T-helper 1 cell (primary cell): ENCODE measurements at regions not wholly inside any gene's neighbourhood (a gene's known extent, or its start where the extent isn't known, plus 50 kb on each side); places are given as distances from the start of the nearest gene placed in this dataset.
"Not testable (repeated sequence)": the region's sequence is repeated elsewhere in the genome, so short reads cannot be mapped to it uniquely, and the experiment has no call there.

Experiments
- DNase-seq, 5 donors: peaks; one replicate each; pipeline ENCODE4 v3.0.0-alpha.2; 2012 to 2020

DNA sequence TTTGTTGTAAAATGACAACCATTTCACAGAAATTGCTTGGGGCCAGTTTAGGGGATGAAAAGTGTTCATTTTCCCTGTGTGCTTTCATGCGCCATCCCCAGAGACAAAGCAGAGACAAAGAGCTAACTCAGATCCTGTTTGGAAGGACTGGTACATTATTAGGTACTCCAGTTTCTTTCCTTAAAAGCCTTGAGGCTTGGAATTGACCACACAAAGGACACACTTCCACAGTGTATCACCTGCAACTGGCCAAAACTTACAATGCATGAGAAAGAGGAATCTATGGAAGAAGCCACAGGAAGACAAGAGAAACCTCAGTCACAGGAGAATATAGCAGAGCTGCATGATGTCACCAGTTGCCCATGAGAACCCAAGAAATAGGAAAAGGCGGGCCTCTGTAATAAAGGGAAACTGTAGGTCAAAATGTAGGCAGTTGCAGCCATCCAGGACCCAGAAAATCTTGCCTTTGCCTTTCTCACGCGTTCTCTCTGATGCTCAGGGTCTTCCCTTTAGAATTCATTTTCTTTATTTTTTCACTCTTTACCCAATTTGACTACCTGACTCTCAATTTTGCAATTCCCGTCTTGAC, 339.0 kb downstream of the RMST start:
- no peak for DNase-seq

DNA sequence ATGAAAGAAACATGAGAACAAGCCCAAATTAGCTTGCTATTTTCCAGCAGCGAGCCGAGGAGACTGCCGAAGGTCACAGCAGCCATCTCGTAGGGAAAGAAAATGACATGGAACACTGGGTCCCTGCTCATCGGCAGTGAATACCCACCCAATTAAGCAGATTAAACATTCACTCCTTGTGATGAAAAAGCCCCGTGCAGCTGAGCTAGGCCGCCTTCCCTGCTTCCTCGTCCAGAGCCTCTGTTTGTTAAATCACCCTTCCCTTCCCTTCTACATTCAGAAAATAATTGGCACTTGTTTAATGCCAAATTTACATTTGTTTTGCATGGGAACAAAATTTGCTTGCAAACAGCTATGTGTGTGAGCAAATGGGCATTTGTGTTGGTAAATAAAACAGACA, 342.5 kb downstream of the RMST start:
- no peak for DNase-seq

DNA sequence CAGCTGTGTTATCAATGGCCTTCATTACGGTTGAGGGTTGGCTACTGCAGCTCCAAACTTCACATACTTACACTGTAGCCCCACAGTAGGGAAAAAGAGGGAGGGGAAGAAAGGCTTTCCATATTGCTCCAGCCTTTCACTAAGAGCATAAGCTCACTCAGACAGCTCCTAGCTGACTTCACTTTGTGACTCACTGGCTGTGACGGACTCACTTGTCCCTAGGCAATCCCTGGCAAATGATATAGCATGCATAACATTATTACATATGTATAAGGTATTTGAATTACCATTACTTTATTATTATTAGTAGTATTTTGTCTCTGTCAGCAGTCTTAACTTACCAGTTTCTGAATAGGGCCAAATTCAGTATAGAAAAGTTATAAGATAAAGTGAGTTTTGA, 350.7 kb downstream of the RMST start:
- DNase-seq, result no peak

DNA sequence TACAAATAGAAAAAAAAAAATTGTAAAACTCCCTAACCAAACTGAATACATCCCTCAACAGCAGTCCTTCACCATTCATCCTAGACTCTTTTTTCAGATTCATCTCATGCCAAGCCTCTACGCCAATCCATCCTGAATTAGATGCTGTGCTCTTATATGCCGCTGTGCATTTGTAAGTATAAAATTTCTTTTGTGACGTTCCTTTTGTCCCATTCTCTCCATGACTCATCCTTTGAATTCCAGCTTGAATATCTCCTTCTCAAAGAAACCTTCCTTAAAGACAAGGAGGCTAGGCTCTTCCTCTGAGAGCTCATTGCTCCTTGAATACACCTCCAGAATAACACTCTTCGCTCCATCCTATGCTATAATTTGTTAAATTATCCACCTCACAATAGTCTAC, 359.2 kb downstream of the RMST start:
- no peak for DNase-seq

DNA sequence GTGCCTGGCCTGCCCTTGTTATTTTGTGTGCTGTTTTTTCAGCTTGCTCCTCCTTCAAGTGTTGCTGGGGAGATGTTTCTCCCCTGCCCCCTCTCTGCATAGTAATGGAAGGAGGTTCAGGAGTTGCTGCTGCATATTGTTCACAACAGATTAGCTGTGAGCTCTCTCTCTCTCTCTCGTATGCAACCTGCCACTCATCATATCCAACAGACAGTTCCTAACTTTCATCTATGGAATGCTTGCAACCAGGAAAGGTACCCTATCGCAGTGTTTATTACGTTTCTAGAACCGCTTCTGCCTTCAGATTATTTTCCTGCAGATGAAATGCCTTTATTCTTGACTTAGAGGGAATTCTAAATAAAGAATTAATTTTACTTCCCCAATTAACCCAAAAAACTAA, 372.9 kb downstream of the RMST start:
- no peak for DNase-seq

DNA sequence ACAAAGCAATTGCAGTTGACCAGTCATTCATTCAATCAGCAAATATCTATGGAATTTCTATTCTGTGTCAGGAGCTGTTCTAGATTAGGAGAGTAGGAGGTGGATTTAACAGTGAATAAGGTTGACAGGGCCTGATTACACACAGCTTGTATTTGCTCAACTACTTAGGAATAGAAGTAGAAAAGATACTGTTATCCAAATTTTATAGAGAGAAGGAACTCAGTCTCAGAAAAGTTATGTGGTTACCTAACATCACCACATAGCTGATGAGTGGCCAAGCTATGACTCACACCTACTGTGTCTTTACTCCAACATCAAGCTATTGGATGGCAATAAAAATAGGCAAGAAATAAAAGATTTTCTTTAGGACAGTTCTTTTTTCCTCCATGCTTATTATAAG, 374.8 kb downstream of the RMST start:
- no peak for DNase-seq

DNA sequence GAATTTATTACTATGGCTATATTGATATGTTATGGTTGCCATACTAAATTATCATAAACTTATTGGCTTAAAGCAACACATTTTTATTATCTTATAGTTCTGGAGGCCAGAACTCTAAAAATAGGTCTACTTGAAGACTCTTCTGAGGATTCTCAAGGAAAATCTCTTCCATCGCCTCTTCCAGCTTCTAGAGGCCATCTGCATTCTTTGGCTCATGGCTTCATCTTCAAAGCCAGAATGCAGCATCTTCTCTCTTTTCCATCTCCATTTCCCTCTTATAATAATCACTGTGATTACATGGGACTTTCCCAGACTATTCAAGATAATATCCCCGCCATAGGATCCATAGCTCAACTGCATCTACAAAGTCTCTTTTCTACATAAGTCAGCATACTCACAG, 385.4 kb downstream of the RMST start:
- DNase-seq, result no peak

DNA sequence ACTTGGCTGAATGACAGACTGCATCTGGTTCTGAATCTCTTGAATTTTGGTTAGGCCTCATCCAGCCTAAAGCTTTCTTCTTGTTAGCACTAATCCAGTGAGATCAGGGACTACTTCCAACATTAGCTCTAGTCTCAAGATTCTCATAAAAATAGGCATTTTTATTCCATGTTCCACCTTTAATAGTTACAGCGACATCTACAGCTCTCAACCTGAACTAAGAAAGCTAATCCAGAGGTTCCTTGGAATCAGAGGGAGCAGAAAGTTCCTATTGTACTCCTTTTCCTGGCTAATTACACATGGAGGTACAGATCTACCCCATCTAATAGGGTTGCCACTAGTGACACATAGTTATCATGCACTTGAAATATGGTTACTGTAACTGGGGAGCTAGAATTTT, 391.9 kb downstream of the RMST start:
- no peak for DNase-seq

DNA sequence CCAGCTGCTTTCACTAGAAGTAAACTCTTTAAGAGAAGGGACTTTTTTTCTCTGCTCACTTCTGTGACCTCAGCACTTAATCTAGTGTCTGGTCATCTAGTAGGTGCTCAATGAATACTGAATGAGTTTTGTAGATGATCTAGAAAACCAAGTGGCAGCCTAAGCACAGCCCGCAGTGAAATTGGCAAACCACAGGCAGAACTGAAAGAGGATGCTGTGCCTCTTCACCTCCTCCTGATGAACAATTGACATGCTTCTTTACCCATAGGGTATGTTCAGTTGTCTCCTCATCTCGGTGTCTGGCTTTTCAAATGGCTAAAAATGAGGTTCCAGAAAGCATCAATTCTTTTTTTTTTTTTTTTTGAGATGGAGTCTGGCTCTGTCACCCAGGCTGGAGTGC, 399.5 kb downstream of the RMST start:
- DNase-seq, result no peak

DNA sequence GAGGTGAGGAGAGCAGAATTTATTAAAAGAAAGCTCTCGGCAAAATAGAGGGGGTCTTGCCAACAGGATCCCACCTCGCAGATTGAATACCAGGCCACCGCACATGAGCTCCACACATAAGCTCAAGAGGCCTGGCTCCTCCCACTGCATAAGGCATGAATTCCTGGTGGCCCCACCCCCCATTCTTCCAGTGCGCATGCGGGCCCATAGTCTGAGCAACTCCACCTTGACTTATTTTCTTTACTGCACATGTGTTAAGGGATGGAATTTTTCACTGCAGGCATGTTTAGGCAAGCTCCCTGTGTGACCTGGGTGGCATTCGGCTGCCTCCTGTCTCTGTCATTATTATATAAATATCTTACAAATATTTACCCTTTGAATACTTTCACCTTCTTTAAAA, 412.5 kb downstream of the RMST start:
- no peak for DNase-seq

DNA sequence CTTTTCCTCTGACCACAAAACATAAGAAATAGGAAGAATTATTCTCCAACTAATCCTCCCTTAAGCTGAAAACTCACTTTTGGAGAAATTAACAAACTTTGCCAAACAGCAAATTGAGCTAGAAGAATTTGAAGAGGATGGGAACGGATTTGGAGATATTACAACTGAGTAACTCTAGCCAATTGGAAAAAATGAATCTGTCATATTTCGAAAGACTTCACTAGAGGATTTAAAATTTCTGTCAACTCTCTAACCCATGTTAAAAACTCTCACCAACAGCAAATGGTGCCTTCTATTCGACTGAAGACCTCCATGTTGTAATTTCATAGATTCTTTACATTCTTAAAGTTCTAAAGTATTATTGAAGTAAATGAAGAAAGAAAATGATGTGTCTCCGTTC, 414.2 kb downstream of the RMST start:
- no peak for DNase-seq

DNA sequence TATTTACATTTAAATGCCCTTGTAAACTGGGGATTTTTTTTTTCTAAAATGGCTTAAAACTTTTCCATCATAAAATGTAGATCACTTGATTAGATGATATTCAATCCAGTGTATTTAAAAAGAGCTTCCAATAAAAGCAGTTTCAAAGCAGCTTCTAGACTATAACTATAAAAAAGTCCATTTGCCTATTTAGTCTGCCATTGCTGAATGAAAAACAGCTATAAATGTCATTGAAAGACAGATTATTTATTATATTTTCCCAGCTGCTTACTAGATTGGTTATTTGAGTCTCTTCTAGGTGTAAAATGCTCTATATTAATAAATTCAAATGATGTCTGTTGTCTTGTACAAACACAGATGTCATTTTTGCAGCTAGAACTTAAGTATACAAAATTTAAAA, 414.8 kb downstream of the RMST start:
- no peak for DNase-seq

DNA sequence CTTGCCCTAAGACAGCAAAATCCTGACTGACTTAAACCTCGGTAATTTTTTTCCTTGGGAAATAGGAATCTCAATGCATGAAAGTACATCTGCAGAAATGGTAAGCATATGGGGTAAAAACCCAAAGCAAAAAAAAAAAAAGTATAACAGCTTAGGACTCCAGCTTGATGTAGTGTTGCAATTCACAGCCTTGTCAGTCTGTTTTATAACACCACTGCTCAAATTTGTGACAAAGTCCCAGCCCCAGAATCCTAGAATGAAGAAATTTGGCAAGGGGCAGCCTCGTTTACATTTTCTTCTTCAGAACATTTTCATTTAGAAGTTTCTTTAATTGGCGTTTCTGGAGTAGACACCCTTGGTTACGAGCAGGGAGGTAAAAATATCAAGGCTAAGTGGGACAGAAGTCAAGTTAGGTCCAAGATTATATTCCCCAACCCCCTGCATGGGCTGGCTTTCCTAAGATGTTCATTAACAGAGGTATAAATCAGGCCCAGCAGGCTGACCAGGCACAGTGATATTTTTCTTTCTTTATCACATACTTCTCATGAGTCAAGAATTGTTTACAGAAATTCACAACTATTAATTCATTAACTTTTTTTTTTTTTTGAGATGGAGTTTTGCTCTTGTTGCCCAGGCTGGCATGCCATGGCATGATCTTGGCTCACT, 424.0 kb downstream of the RMST start:
- DNase-seq, result no peak

DNA sequence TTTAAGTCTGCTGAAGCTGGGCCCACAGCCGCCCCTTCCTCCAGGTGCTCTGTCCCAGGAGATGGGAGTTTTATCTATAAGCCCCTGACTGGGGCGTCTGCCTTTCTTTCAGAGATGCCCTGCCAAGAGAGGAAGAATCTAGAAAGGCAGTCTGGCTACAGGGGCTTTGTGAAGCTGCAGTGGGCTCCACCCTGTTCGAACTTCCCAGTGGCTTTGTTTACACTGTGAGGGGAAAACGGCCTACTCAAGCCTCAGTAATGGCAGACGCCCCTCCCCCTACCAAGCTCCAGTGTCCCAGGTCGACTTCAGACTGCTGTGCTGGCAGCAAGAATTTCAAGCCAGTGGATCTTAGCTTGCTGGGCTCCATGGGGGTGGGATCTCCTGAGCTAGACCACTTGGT, 435.3 kb downstream of the RMST start:
- DNase-seq, result not testable (repeated sequence)

DNA sequence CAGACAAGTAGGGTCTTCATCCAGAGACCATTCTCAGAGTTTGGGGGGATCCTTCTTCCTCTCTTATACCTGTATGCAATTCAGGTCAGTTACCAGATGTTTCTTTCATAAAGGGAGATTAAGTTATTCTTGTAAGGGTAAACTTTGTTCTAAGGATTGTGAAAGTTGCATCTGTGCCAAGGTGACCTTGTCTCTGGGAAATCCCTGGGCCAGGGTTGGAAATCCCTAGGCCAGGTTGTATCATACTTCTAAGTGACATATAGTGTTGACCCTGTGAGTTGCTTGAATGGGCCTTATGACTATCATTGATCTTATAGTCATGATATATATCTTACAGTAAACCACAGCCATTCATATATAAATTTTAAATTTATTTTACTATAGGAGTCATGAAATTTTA, 436.9 kb downstream of the RMST start:
- DNase-seq, result no peak

DNA sequence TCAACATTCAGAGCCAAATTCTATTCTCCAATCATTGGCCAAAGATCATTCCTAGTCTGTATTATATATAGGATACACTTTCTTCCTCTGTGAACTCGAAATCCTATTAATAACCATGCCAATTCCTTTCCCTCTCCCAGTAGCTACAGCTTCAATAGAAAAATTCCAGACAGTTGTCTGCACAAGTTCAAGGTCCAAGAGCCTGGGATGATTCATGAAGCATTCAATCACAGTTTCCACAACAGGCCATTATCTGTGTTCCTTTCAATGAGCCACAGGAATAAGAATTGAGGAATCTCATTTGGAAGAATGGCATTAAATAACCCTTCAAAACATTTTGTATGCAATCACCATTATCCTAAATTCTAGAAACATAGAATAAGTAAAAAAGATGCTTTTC, 437.4 kb downstream of the RMST start:
- no peak for DNase-seq

DNA sequence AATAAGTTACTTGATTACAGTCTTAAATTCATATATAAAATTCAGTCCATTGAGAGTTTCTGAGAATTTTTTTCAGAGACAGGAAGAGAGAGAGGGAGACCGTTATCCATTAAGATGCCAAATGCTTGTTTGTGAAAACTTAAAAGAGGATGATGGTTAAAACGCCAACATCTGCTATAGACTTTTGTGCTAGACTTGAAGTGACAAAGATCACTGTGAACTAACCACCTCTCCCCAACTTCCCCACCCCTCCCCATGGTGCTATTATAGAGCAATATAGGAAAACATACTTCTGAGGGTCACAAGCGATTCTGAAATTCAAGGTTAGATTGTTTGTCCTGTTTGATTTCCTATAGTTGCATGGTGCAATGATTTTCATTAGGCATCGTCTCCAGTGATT, 440.8 kb downstream of the RMST start:
- DNase-seq, result no peak

DNA sequence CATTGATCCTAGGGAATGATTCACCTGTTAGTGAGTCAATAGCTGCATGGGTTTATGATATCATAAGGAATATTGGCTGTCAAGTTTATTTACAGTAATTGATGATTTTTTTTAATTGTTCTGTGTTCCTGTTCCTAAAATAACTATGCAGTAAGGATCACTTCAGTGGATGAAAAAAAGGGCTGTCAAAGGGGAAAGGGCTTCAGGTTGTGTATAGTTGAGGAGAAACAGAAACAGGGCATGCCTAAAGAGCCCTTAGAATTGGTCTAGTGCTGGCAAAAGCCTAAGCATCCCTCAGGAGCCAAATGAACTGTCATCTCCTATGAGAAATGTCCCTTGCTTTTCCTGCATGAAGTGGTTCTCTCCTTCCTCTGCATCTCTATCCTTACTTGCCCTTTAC, 444.9 kb downstream of the RMST start:
- DNase-seq, result no peak

DNA sequence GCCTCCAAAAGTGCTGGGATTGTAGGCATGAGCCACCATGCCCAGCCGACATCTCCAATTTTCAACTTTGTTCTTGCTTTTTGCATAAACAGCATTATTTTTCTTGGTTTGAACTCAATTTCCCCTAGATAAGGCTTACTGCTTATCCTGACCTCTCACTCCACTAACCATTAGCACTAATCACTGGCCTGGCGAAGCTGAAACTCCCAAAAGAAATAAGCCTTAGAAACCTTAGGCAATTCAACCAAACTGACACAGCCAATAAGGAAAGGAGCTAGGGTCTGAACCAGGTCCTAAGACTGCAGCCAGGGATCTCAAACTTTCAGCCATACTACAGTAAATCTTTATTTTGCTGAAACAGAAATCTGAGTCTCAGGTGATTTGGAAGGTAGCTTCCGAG, 448.0 kb downstream of the RMST start:
- DNase-seq, result no peak

DNA sequence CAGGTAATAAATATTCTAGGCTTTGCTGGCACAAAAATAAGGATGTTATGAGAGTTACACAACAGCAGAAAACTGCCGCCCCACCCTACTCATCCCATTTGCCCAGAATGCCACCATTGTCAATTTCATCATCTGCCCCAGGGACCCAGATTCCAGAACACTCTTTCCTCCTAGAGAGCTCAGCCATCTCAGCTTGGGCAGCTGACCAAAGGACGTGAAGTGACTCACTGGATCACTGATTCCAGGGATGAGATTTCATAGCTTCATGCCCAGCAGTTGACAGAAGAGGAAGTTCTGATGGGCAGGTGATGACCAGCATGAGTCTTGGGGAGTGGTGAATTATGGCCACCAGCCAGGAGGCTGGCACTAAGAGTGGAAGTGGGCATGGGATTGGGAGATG, 450.3 kb downstream of the RMST start:
- no peak for DNase-seq

DNA sequence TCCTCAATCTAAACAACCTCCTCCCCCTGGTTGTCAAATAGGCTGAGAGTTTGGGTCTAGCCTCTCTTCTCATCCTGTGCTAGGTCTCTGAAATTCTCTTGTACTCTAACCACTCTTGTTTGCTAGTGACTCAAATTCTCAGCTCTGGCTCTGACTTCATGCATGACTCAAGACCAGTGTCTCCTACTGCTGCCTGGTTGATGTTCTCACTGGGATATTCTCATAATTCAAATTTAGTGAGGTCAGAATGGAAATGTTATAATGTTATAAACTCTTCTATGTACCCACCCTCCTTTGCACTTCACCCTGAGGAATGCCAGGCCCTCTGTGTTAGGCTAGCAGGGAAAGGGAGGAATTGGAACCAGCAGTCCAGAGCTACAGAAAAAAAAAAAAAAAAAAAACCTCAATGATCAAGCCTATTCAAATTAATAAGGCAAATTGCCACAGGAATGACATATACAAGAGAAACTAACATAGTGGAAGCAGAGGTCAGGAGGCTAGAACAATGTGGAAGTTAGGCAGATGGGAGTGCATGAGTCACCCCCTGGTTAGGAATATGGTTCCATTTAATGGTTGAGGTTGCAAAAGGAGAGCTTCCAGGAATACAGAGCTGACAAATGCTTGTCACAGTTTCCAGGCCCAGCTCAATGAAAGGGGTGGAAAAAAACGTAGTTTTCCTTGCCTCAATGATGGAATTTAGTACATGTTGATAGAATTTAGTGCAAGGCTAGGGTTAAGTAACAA, 459.5 kb downstream of the RMST start:
- no peak for DNase-seq

DNA sequence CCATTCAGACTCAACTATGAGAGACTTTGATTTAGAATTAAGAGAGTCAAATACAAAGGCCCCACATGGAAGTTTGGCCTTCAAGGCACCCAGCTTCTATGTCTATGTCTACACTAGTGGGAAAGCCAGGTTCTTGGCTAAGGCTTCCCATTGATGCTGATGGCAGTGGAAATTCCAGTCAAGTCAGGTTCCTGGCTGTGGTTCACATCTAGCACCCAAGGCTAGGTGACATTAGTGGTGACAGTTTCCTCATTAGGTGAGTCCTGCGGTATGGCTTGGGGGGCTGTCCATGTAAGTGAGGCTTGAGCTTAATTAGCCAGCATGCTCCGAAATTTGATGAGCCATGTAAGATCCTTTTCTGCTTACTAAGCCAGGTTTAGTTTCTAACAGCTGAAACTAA, 460.9 kb downstream of the RMST start:
- no peak for DNase-seq

DNA sequence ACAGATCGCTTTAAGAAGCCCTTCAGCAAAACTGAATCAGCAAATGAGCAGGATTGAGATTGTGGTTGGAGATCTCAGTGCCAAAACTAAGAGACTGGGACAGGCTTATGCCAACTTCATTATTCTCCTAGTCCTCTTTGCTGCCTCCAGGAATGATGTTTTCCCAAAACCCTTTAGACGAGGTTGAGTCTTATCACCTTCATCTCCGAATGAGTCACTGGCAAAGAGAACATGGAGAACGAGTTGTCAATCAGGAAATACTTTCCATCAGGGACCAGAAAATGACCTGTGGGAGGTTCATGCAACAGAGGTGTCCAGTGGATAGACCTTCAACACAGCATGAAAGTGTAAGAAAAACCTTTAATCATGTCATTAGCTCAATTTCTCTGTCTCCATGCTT, 461.5 kb downstream of the RMST start:
- DNase-seq, result no peak

DNA sequence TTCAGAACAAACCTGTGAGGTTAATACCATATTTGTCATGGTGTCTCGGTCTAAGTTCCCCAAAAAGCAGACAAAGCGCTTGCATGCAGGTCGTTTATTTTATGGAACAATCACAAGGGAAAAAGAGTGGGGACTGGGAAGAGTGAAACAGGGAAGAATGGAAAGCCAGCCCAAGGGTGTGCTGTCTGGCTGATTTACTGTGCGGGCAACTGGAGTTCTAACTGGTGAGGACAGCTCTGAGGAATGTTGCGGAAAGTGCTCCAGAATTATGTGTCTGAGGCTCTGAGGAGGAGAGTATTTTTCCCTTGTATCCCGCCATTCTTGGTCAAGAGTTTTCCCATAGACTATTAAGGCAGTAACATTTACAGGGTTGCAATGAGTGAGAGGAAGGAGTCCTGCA, 465.4 kb downstream of the RMST start:
- no peak for DNase-seq

DNA sequence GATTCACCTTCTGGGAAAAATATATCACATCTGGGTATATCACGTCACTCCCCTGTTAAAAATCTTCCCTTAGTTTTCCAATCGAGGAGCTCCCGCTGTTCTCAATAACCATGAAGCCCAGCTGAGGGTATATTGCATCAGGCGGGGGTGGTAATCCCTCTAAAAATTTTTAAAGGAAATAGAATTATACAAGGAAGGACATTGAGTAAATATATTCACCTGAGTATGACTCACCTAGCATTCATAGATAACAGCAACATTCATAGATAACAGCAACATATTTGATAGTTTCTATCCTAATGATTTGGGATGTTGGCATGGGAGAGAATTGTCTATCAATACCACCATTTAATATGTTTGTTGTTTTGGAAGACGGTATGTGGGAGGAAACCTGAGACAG, 473.6 kb downstream of the RMST start:
- no peak for DNase-seq
